OCI-LY1 (cell line): ENCODE measurements at regions not wholly inside any gene's neighbourhood (a gene's known extent, or its start where the extent isn't known, plus 50 kb on each side); places are given as distances from the start of the nearest gene placed in this dataset.

Experiments
- H2AFZ ChIP-seq: fragments of 200-600 bp; sonication (generic), shearing (Covaris generic); 2 replicates; pipeline ENCODE4 v1.6.0; 2014; ENCODE audit warnings: antibody characterized with exemption, mild to moderate bottlenecking, low read length
- H3F3A ChIP-seq: fragments of 200-600 bp; sonication (generic), shearing (Covaris generic); 2 replicates; pipeline ENCODE4 v1.6.0; 2014; ENCODE audit warnings: mild to moderate bottlenecking, antibody characterized with exemption, low read length, moderate library complexity; ENCODE audit not compliant: insufficient read depth
- H3K27ac ChIP-seq: fragments of 200-600 bp; sonication (generic); 2 replicates; pipeline ENCODE4 v1.5.1; 2014; ENCODE audit warnings: low read length, mixed run types, mild to moderate bottlenecking, low read depth; ENCODE audit not compliant: poor library complexity, severe bottlenecking
- H3K27me3 ChIP-seq: fragments of 200-600 bp; sonication (generic); 2 replicates; pipeline ENCODE4 v1.6.0; 2014; ENCODE audit warnings: antibody characterized with exemption, mild to moderate bottlenecking, low read length, moderate library complexity; ENCODE audit not compliant: insufficient read depth
- H3K36me3 ChIP-seq: fragments of 200-600 bp; sonication (generic); 2 replicates; pipeline ENCODE4 v1.6.1; 2014; ENCODE audit warnings: mild to moderate bottlenecking, antibody characterized with exemption, low read length, moderate library complexity, mixed read lengths; ENCODE audit not compliant: insufficient read depth
- H3K4me1 ChIP-seq: fragments of 200-600 bp; sonication (generic); 2 replicates; pipeline ENCODE4 v1.5.1; 2014; ENCODE audit warnings: mild to moderate bottlenecking, low read length, moderate library complexity; ENCODE audit not compliant: insufficient read depth, severe bottlenecking
- H3K4me2 ChIP-seq: fragments of 200-600 bp; sonication (generic), shearing (Covaris generic); 2 replicates; pipeline ENCODE4 v1.6.1; 2014; ENCODE audit warnings: low read length
- H3K4me3 ChIP-seq: fragments of 200-600 bp; sonication (generic); 2 replicates; pipeline ENCODE4 v1.5.1; 2014; ENCODE audit warnings: low read length, low read depth, mild to moderate bottlenecking, mixed read lengths; ENCODE audit not compliant: poor library complexity, severe bottlenecking
- H3K79me2 ChIP-seq: fragments of 200-600 bp; shearing (Covaris generic); 2 replicates; pipeline ENCODE4 v1.6.1; 2016; ENCODE audit warnings: mixed run types, low read length, mixed read lengths; ENCODE audit not compliant: insufficient read depth
- H3K9ac ChIP-seq: fragments of 200-600 bp; sonication (generic), shearing (Covaris generic); 2 replicates; pipeline ENCODE4 v1.6.1; 2014; ENCODE audit warnings: mild to moderate bottlenecking, low read length, mixed read lengths
- H3K9me2 ChIP-seq: fragments of 200-600 bp; sonication (generic), shearing (Covaris generic); 2 replicates; pipeline ENCODE4 v1.6.1; 2014; ENCODE audit warnings: low read depth, mild to moderate bottlenecking, low read length, mixed read lengths
- H3K9me3 ChIP-seq: fragments of 200-600 bp; shearing (Covaris generic); 2 replicates; pipeline ENCODE4 v1.6.1; 2014; ENCODE audit warnings: low read length, mixed read lengths
- H4K20me1 ChIP-seq: fragments of 200-600 bp; sonication (generic), shearing (Covaris generic); 2 replicates; pipeline ENCODE4 v1.6.0; 2016; ENCODE audit warnings: mild to moderate bottlenecking, low read length; ENCODE audit not compliant: insufficient read depth
- EZH2 ChIP-seq: fragments of 200-600 bp; sonication (generic), shearing (Covaris generic); IDR thresholded peaks from 2 replicates; pipeline ENCODE4 v1.8.0; 2017; ENCODE audit warnings: borderline replicate concordance, mixed run types, mild to moderate bottlenecking, antibody characterized with exemption, low read length, moderate library complexity, mixed read lengths
- TF ChIP-seq, protein P1 (sequence below): fragments of 200-600 bp; sonication (generic), shearing (Covaris generic); IDR thresholded peaks from 2 replicates; pipeline ENCODE4 v1.5.1; 2017; ENCODE audit warnings: mild to moderate bottlenecking, antibody characterized with exemption, low read length, moderate library complexity, mixed read lengths

DNA sequence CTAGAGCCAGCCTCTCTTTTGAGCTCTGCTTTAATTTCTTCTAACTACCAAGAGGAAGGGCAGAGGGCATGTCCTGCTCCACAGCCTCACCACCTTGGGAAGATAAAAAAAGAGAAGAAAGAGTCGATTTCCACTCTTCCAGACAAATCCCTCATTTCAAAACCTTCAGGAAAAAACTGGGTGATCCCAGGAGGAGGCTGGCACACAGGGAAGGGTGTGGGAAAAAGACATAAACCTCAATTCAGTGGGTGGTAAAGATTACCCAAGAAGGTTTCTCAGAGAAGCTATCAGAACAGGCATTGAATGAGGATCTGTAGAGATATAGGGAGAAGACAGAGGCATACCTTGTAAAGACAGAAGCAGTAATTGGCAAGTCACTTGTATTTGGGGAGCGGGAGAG lies 79.9 kb upstream of the CRHR1 start:
- no peaks in the 10 kb centered on the region for H3F3A ChIP-seq
- no peaks in the 10 kb centered on the region for H3K9me3 ChIP-seq
- H3K27ac ChIP-seq, result no peak overlapping the region
- H3K4me1 ChIP-seq, result no peaks in the 10 kb centered on the region
- no peak overlapping the region for H3K4me2 ChIP-seq
- H3K4me3 ChIP-seq, result no peak overlapping the region
- H3K9me2 ChIP-seq, result no peaks in the 10 kb centered on the region
- no peaks in the 10 kb centered on the region for H3K36me3 ChIP-seq
- H3K27me3 ChIP-seq, result peaks cover 4% of the 10 kb centered on the region
- no peak overlapping the region for H2AFZ ChIP-seq
- H3K79me2 ChIP-seq, result no peaks in the 10 kb centered on the region
- no peak overlapping the region for H3K9ac ChIP-seq
- H4K20me1 ChIP-seq, result no peaks in the 10 kb centered on the region
- no peak for TF ChIP-seq EZH2
- TF ChIP-seq, protein P1, sequence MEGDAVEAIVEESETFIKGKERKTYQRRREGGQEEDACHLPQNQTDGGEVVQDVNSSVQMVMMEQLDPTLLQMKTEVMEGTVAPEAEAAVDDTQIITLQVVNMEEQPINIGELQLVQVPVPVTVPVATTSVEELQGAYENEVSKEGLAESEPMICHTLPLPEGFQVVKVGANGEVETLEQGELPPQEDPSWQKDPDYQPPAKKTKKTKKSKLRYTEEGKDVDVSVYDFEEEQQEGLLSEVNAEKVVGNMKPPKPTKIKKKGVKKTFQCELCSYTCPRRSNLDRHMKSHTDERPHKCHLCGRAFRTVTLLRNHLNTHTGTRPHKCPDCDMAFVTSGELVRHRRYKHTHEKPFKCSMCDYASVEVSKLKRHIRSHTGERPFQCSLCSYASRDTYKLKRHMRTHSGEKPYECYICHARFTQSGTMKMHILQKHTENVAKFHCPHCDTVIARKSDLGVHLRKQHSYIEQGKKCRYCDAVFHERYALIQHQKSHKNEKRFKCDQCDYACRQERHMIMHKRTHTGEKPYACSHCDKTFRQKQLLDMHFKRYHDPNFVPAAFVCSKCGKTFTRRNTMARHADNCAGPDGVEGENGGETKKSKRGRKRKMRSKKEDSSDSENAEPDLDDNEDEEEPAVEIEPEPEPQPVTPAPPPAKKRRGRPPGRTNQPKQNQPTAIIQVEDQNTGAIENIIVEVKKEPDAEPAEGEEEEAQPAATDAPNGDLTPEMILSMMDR, result no peak

DNA sequence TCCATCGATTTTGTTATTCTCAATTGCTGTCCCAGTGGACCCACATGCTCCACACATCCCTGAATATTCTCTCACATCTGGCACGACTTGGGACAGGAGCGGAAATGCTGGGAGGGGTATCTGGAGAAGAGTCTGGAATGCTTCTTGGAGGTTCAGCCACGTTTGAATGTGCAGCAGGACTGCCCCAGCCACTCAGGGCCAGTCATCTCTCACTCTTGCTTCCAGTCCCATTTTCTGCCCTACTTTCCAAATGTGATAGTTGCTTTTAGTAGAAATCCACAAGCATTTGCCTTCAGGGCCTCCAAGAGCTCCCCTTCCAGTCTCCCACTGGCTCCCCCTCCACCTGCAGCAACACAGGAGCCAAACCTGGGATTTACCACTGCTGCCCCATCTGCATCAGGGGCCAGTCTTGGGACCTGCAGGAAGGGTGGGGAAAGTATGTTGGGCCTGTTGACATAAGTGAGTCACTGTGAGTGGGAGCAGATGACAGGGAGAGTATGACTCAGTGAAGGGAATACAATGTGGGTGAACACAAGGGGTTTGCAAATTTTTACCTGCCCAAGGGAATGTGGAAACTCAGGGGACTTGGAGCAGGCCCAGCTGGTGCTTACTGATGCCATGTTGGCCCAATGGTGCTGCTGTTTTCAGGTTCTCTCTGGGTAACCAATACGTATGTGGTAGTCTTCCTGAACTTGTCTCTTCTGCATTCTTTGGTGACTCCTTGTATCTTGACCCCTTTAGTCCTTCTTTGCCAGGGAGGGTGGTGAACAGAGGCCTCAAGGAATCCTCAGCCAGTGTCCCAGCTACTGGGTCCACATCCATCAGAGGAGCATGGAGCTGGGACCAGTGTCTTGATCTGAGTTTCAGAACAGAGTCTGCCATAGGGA lies 78.8 kb upstream of the CRHR1 start:
- Histone ChIP-seq H3K27me3 (peaks cover 4% of the 10 kb centered on the region), H4K20me1 (no peaks in the 10 kb centered on the region), H3K4me2 (no peak overlapping the region), H3K9me3 (no peaks in the 10 kb centered on the region), H3F3A (no peaks in the 10 kb centered on the region), H3K4me3 (no peak overlapping the region), H3K27ac (no peak overlapping the region), H2AFZ (no peak overlapping the region), H3K9me2 (no peaks in the 10 kb centered on the region), H3K36me3 (no peaks in the 10 kb centered on the region), H3K4me1 (no peaks in the 10 kb centered on the region), H3K9ac (no peak overlapping the region), H3K79me2 (no peaks in the 10 kb centered on the region)
- TF ChIP-seq EZH2, result no peak
- TF ChIP-seq, protein P1, result no peak

DNA sequence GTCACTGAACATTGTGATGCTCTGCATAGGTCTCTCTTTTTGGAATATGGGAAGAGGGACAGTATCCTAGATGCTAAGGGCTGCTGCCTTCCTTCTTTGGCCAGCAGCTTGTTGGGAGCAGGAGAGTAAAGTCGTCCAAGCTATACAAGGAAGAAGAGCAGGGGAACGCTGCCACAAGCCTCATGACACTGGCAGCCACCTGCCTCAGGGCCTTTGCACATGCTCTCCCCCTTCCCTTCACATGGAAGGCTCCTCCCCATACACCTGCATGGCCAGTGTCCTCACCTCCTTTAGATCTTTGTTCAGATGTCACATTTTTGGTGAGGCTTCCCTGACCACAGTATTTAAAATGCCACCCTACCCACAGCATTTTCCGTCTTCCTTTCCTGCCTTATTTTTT lies 78.1 kb upstream of the CRHR1 start:
- TF ChIP-seq, protein P1, result no peak
- TF ChIP-seq EZH2, result no peak
- H3K4me2 ChIP-seq, result no peak overlapping the region
- no peaks in the 10 kb centered on the region for H3K36me3 ChIP-seq
- peaks cover 4% of the 10 kb centered on the region for H3K27me3 ChIP-seq
- no peak overlapping the region for H3K27ac ChIP-seq
- H3K4me1 ChIP-seq, result no peaks in the 10 kb centered on the region
- no peaks in the 10 kb centered on the region for H3K79me2 ChIP-seq
- no peaks in the 10 kb centered on the region for H3F3A ChIP-seq
- H3K9me2 ChIP-seq, result no peaks in the 10 kb centered on the region
- H4K20me1 ChIP-seq, result no peaks in the 10 kb centered on the region
- no peak overlapping the region for H3K4me3 ChIP-seq
- H3K9me3 ChIP-seq, result no peaks in the 10 kb centered on the region
- no peak overlapping the region for H3K9ac ChIP-seq
- no peak overlapping the region for H2AFZ ChIP-seq
